AG04450 (cell line): ENCODE measurements at regions not wholly inside any gene's neighbourhood (a gene's known extent, or its start where the extent isn't known, plus 50 kb on each side); places are given as distances from the start of the nearest gene placed in this dataset.
A peak's percentile ranks its signal among the peaks of the same experiment; 100 is the strongest.

Source experiments
- CTCF ChIA-PET: fragments of 300-600, 350-600 bp; formaldehyde crosslinking; extraction: SDS; loops from one replicate; lab custom pipeline; 2022; ENCODE audit warnings: antibody characterized with exemption, inconsistent platforms; lab: Charles Lee
- POLR2A ChIA-PET: fragments of 350-600 bp; formaldehyde crosslinking; extraction: SDS; loops from one replicate; lab custom pipeline; 2021; ENCODE audit warnings: antibody characterized with exemption, inconsistent platforms; lab: Yijun Ruan, JAX
- DNase-seq: peaks from one replicate; pipeline ENCODE4 v3.0.0-alpha.2; 2011; ENCODE audit warnings: low read depth, low spot score
- H3K27ac ChIP-seq: one replicate; pipeline ENCODE4 v1.5.1; 2012; ENCODE audit warnings: low read depth, low read length, control low read depth
- H3K27me3 ChIP-seq: one replicate; pipeline ENCODE4 v1.6.0; 2012; ENCODE audit warnings: low read length; ENCODE audit not compliant: control insufficient read depth, insufficient read depth
- H3K4me3 ChIP-seq: 2 replicates; pipeline ENCODE4 v1.5.1; 2011; ENCODE audit warnings: mild to moderate bottlenecking, low read depth, low read length, control low read depth
- H3K9me3 ChIP-seq: 2 replicates; pipeline ENCODE4 v1.5.1; 2012; ENCODE audit warnings: low read length; ENCODE audit not compliant: control insufficient read depth, insufficient read depth
- TF ChIP-seq, protein P1 (sequence below): IDR thresholded peaks from 2 replicates; pipeline ENCODE4 v1.5.1; 2011; ENCODE audit warnings: low read depth, low read length, control low read depth, inconsistent platforms

DNA sequence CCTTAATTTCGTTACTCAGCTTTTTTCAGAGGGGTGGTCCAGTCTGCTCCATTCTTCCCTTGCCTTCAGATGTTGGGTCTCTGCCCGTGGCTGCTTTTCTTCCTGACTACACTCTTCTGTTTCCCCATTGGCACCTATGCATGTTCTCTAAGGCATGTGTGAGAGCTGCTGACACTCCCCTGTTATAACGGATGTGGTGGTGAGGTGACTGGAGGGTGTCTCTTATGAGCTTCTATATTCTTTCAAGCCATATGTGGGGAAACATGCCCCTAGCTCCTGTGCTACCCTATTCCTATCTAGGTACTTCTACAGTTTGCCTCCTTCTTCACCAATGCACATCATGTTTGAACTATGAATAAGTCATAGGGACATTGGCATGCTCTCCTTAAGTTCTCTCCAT, 643.2 kb downstream of the RPL10L start:
- Histone ChIP-seq H3K27me3 (no peaks in the 10 kb centered on the region), H3K4me3 (no peak overlapping the region), H3K27ac (no peak overlapping the region), H3K9me3 (peaks cover 6% of the 10 kb centered on the region; the same call in 1 of the 2 replicates)
- DNase-seq, result no peak
- TF ChIP-seq, protein P1, sequence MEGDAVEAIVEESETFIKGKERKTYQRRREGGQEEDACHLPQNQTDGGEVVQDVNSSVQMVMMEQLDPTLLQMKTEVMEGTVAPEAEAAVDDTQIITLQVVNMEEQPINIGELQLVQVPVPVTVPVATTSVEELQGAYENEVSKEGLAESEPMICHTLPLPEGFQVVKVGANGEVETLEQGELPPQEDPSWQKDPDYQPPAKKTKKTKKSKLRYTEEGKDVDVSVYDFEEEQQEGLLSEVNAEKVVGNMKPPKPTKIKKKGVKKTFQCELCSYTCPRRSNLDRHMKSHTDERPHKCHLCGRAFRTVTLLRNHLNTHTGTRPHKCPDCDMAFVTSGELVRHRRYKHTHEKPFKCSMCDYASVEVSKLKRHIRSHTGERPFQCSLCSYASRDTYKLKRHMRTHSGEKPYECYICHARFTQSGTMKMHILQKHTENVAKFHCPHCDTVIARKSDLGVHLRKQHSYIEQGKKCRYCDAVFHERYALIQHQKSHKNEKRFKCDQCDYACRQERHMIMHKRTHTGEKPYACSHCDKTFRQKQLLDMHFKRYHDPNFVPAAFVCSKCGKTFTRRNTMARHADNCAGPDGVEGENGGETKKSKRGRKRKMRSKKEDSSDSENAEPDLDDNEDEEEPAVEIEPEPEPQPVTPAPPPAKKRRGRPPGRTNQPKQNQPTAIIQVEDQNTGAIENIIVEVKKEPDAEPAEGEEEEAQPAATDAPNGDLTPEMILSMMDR, result no peak
- CTCF ChIA-PET, result no interaction called here
- POLR2A ChIA-PET, result no interaction called here

DNA sequence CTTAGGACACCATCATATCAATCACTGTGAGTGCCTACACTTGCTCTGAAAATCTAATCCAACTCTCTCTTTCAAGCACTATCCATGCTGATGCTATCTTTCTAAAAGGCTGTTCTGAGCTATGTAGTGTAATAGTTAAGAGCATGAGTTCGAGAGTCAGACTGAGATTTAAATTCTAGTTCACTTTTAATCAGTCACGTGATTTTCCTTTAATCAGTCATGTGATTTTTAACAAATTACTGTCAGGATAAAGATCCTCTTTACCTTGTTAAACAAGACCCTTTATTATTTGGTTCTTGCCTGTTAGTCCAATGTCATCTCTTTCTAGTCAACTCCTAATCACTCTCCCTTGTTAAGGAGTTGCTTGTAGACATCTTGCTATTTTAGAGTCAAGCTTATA, 653.0 kb downstream of the RPL10L start:
- TF ChIP-seq, protein P1, result no peak
- no peak overlapping the region for H3K4me3 ChIP-seq
- ChIA-PET CTCF (no interaction called here), POLR2A (no interaction called here)
- peaks cover 4% of the 10 kb centered on the region; the same call in 1 of the 2 replicates for H3K9me3 ChIP-seq
- no peak overlapping the region for H3K27ac ChIP-seq
- no peaks in the 10 kb centered on the region for H3K27me3 ChIP-seq
- DNase-seq, result no peak

GRCh38 chr14:45990252-45990651, 661.3 kb downstream of the RPL10L start:
- DNase-seq, result no peak
- TF ChIP-seq, protein P1, result peak; percentile 40
- H3K27me3 ChIP-seq, result no peaks in the 10 kb centered on the region
- no peak overlapping the region for H3K27ac ChIP-seq
- ChIA-PET POLR2A (no interaction called here), CTCF (no interaction called here)
- H3K4me3 ChIP-seq, result no peak overlapping the region
- H3K9me3 ChIP-seq, result peaks cover 7% of the 10 kb centered on the region; the same call in 1 of the 2 replicates

- peaks cover 15% of the 10 kb centered on the region; the same call in 1 of the 2 replicates for H3K9me3 ChIP-seq
- POLR2A ChIA-PET, result no interaction called here
- no peak overlapping the region for H3K27ac ChIP-seq
- TF ChIP-seq, protein P1, result no peak
- H3K27me3 ChIP-seq, result no peaks in the 10 kb centered on the region
- CTCF ChIA-PET, result no interaction called here
- DNase-seq, result no peak
- no peak overlapping the region for H3K4me3 ChIP-seq
Observed at GRCh38 chr14:45976001-45976400, 675.6 kb downstream of the RPL10L start.

DNA sequence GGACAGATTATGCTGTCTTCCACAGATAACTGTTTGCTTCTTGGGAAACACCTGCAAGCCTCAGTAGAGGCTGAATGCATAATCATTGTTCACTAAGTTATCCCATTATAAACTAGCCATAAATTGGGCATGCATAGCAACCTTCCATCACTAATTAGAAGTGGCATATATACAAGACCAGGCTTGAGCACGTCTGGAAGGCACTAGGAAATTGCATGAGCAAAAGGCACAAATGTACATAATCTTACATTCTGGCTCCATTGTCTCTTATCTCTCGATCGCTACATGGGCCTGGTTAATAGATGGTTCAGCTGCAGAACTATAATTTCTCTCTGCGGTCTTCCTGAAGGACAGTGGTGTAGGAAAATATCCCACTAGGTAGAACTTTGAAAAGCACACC, 679.2 kb downstream of the RPL10L start:
- ChIA-PET CTCF (no interaction called here), POLR2A (no interaction called here)
- TF ChIP-seq, protein P1, result no peak
- Histone ChIP-seq H3K9me3 (peaks cover 7% of the 10 kb centered on the region; the same call in 1 of the 2 replicates), H3K27me3 (no peaks in the 10 kb centered on the region), H3K27ac (no peak overlapping the region), H3K4me3 (no peak overlapping the region)
- DNase-seq, result no peak
